ENCODE measurements at regions not wholly inside any gene's neighbourhood (a gene's known extent, or its start where the extent isn't known, plus 50 kb on each side); places are given as distances from the start of the nearest gene placed in this dataset.

- no peak for DNase-seq (ENCODE audit: low read depth in 3 of 3)
Measured at GRCh38 chr3:88209356-88209755, 59.6 kb downstream of the C3orf38 start.

- no peak for DNase-seq (ENCODE audit: low read depth in 3 of 3)
Measured at GRCh38 chr3:88211096-88211890, 61.5 kb downstream of the C3orf38 start.

DNA sequence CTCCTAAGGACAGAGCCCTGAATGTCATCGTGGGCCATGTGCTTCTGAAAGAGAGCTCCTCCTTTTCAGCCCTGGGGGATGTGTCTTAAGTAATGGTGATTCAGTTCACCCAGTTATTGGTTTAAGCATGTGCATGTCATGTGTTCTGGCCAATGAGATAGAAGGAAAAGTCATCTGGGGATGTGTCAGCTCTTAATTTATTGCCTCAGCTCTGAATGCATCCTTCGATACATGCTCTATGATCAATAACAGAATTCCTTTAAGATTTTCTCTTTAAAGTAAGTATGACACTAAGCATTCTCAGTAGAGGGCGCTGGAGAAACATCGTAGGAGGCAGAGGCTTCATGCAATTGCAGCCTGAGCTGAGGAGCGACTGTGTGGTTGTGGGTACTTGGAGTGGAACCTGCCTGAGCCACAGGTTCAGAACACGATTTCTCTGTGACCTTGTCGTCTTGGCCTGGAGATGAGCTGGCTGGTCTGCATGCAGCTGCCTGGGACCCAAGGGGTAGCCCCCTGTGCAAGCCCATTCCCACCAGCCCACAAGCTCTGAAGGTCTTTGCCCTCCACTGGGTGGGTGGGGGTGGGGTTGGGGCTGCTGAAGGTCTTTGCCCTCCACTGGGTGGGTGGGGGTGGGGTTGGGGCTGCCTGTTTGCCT lies 69.5 kb downstream of the C3orf38 start:
- peak in 1 of 3 donors; percentile 4 for DNase-seq (ENCODE audit: low read depth in 3 of 3)

GRCh38 chr3:88220126-88220525 lies 70.4 kb downstream of the C3orf38 start:
- DNase-seq (ENCODE audit: low read depth in 3 of 3): no peak

GRCh38 chr3:88221726-88222125 lies 72.0 kb downstream of the C3orf38 start:
- DNase-seq (ENCODE audit: low read depth in 3 of 3): no peak

GRCh38 chr3:88222343-88222742 lies 72.6 kb downstream of the C3orf38 start:
- no peak for DNase-seq (ENCODE audit: low read depth in 3 of 3)

- DNase-seq (ENCODE audit: low read depth in 3 of 3): no peak
Measured at GRCh38 chr3:88225326-88226008, 75.7 kb downstream of the C3orf38 start.

GRCh38 chr3:88226910-88227309 lies 77.2 kb downstream of the C3orf38 start:
- no peak for DNase-seq (ENCODE audit: low read depth in 3 of 3)

DNA sequence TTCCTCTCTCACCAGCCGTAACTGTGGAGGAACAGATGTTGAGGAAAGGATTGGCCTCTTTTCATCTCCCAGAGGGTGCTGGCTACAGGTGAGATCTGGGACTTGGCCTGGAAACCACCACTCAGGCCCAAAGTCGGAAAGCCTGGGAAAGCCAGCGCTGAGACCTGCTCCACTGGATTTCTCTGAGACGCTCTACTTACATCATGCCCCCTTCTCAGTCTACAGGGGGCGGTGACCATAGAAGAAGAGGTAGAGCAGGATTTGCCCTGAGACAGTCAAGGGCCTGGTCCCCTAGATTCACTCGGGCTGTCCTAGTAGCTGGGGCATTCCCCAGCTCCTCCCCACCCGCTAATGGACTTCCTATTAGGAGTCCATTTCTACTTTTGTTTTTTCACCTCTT lies 80.9 kb downstream of the C3orf38 start:
- no peak for DNase-seq (ENCODE audit: low read depth in 3 of 3)

DNA sequence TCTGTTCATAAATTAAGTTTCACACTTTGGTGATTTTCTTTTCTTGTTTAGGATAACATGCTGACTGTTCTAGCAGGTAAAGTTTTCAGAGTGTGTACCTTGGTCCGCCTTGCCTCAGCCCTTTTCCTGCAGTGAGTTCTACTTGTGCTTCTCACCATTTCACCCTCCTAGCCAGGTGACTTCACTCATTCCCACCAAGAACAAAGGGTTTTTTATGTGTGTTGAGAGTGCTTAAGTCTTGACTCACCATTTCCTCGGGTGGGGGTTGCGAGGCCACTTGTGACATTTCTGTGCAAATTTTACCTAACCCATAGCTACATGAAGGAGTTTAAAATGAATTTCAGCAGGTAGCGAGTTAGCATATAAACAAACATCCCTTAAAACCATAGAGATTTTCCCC lies 81.4 kb downstream of the C3orf38 start:
- DNase-seq (ENCODE audit: low read depth in 3 of 3): no peak

GRCh38 chr3:88231632-88232031 lies 81.9 kb downstream of the C3orf38 start:
- DNase-seq (ENCODE audit: low read depth in 3 of 3): no peak

- no peak for DNase-seq (ENCODE audit: low read depth in 3 of 3)
Measured at GRCh38 chr3:88235102-88235501, 85.3 kb downstream of the C3orf38 start.

DNA sequence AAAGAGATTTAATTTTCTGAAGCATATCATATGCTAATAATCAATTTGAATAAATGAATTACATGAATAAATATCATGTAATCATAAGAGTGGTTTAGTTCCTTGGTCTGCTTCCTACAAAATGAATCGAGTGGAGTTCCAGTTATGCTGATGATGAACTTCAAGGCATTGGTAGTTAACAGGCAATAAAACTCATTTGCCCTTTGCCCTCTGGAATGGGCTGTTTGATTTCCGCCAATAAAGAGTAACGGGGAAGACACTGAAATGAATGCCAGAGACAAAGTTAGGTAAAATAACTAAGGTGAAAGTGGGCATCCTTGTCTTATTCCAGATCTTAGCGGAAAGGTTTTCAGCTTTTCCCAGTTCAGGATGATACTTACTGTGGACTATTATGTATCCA lies 90.1 kb downstream of the C3orf38 start:
- no peak for DNase-seq (ENCODE audit: low read depth in 3 of 3)

- no peak for DNase-seq (ENCODE audit: low read depth in 3 of 3)
Measured at GRCh38 chr3:88248658-88249057, 98.9 kb downstream of the C3orf38 start.

GRCh38 chr3:88259045-88259444 lies 109.3 kb downstream of the C3orf38 start:
- DNase-seq (ENCODE audit: low read depth in 3 of 3): no peak

GRCh38 chr3:88262527-88262926 lies 112.8 kb downstream of the C3orf38 start:
- no peak for DNase-seq (ENCODE audit: low read depth in 3 of 3)

DNA sequence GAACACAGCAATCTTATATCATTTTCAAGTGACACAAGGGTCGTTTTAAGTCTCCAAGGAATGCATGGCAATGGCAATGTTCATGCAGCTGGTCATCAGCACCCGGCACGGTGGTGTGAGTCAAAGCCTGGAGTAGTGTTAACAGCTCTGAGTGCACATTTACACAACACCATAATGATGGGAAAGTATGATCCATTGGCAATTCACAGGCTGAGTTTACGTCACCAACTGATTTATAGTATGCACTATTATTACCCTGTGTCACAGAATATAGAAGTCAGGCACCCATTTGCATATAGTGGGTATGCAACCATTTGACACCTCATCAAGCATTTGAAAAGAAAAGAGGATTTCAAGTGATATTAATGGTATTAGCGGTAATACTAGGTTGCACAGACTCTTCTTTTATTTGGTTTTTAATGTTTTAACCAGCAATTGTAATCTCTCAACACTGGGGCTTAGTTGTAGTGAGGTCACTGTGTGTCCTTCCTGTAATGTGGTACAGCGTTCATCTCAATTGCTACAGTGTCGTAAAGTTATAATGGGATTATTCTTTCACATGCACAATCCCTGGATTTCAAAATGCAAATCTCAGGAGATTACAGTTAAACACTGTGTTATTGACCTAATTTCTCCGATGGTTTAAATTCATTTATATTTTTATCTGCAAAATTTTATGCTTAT lies 113.8 kb downstream of the C3orf38 start:
- no peak for DNase-seq (ENCODE audit: low read depth in 3 of 3)

DNA sequence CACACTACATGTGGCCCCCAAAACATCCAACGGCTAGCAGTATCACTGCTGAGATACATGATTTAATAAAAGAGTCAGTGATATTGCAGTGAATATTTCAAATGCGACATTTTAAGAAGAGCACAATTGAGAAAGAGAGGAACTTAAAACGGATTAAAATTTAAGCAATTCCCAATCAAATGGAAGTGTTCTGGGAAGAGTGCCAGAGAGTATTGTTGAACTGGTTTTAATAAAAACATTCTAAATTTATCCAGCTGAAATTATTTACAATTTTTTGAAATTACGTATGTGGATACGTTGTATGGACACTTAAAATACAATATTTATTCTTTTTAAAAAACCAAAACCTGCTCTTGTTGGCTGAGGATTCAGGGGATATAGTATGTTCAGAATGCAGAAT lies 117.7 kb downstream of the C3orf38 start:
- DNase-seq (ENCODE audit: low read depth in 3 of 3): no peak

- DNase-seq (ENCODE audit: low read depth in 3 of 3): no peak
Measured at GRCh38 chr3:88267847-88268246, 118.1 kb downstream of the C3orf38 start.

DNA sequence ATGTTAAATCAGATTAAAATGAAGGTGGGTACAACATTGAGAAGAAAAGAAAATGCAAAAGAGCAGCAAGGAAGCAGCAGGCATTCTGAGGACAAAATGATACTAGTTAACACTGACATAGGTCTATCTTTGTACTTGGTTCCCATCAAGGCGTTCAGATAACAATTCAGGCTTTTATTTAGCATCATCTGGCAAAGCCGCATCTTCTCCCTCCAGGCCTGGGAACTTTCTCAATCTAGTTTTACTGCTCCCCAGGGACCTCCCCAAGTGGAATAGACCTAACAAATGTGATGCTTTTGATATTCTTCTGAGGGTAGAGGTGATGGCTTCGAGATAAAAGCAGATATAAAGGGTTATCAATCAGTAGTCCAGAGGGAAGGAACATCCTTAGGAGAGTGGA lies 130.6 kb downstream of the C3orf38 start:
- DNase-seq (ENCODE audit: low read depth in 3 of 3): no peak

- DNase-seq (ENCODE audit: low read depth in 3 of 3): no peak
Measured at GRCh38 chr3:88282528-88283241, 132.9 kb downstream of the C3orf38 start.

- no peak for DNase-seq (ENCODE audit: low read depth in 3 of 3)
Measured at GRCh38 chr3:88283242-88283592, 133.5 kb downstream of the C3orf38 start.
